HK-2 (cell line): ENCODE measurements at regions not wholly inside any gene's neighbourhood (a gene's known extent, or its start where the extent isn't known, plus 50 kb on each side); places are given as distances from the start of the nearest gene placed in this dataset.
"Not testable (repeated sequence)": the region's sequence is repeated elsewhere in the genome, so short reads cannot be mapped to it uniquely, and the experiment has no call there.

ENCODE experiments used
- DNase-seq: peaks from one replicate; pipeline ENCODE4 v3.0.0-alpha.2; 2018; ENCODE audit not compliant: unreplicated experiment

GRCh38 chr14:89065879-89066278 lies 241.4 kb downstream of the TTC8 start:
- no peak for DNase-seq

GRCh38 chr14:89067293-89067972 lies 243.0 kb downstream of the TTC8 start:
- no peak for DNase-seq

- no peak for DNase-seq
These were observed 253.8 kb downstream of the TTC8 start for GRCh38 chr14:89078021-89078795.

GRCh38 chr14:89085231-89085731 lies 260.8 kb downstream of the TTC8 start:
- no peak for DNase-seq

- DNase-seq, result no peak
These were observed 261.4 kb downstream of the TTC8 start for GRCh38 chr14:89085737-89086382.

GRCh38 chr14:89088530-89088929 lies 264.1 kb downstream of the TTC8 start:
- DNase-seq, result no peak

- DNase-seq, result no peak
These were observed 264.9 kb downstream of the TTC8 start for GRCh38 chr14:89089330-89089729.

GRCh38 chr14:89091781-89092180 lies 267.3 kb downstream of the TTC8 start:
- no peak for DNase-seq

- no peak for DNase-seq
These were observed 268.8 kb downstream of the TTC8 start for GRCh38 chr14:89093083-89093730.

- DNase-seq, result no peak
These were observed 270.6 kb downstream of the TTC8 start for GRCh38 chr14:89095036-89095435.

GRCh38 chr14:89096946-89097345 lies 272.5 kb downstream of the TTC8 start:
- no peak for DNase-seq

GRCh38 chr14:89098254-89098653 lies 273.8 kb downstream of the TTC8 start:
- no peak for DNase-seq

GRCh38 chr14:89104171-89104817 lies 279.8 kb downstream of the TTC8 start:
- DNase-seq, result not testable (repeated sequence)

- DNase-seq, result not testable (repeated sequence)
These were observed 280.4 kb downstream of the TTC8 start for GRCh38 chr14:89104861-89105260.
